Hematopoietic multipotent progenitor cell treated with erythropoietin and hydrocortisone succinate and interleukin-3 and kit ligand, for 8 days (in vitro differentiated cells): ENCODE measurements at regions not wholly inside any gene's neighbourhood (a gene's known extent, or its start where the extent isn't known, plus 50 kb on each side); places are given as distances from the start of the nearest gene placed in this dataset.

ENCODE experiments used
- DNase-seq: peaks from one replicate; pipeline ENCODE4 v3.0.0-alpha.2; 2015

GRCh38 chr12:19021646-19022045, 107.9 kb upstream of the PLEKHA5 start:
- no peak for DNase-seq

DNA sequence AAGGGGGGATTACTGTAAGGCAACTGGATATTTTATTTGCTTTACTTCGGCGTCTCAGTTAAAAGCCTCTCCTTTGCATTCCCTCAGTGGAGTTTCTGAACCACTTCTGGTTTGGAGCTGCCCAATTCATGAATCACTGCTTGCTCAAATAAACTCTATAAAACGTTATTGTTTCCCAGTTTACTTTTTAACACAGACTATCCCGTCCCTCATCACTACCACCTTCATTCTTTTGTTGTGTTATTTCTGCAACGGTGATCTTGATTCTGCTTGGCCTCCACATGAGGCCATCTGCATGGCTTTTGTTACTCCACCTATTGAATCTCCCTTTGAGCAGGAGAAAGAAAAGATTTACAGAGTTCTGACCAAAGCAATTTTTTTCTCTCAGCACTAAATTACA, 104.0 kb upstream of the PLEKHA5 start:
- no peak for DNase-seq

GRCh38 chr12:19026034-19026433, 103.5 kb upstream of the PLEKHA5 start:
- DNase-seq: no peak

DNA sequence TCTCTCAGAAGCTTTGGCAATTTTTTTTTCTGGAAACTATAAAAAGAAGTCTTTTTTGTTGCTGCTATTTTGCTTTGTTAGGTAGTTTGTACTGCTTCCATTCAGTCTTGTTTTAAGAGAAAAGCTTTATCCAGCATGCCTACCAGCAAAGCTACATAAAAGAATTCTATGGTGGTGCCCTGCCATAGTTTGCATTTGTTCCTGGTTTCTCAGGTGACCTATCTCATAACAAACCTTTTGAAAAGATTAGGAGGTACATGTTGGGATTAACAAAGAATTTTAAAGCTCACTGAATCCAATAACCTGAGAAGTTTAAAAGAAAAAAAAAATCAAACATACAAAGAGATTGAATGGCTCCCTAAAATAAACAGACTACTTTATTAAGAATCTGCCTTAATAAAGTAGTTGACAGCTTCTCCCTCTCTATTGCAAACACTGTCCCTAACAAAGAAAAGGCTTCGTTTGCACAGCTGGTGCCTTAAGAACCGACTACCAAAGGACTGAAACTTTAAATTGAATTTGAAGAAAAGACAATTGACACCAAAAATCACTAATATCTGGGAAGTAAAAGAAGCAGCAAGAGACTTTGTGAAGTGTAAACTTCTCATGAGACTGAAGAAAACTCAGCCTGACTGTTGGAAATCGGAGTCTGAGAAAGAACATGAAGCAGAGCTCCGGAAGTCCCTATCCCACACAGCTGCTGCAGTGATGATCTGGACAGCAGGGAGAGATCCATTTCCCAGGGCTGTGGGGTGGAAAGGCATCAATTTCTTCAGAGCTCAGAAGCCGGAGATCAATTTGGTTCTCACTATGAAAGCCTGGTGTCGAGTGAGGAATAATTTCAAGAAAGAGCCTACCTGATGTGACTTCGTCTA, 102.7 kb upstream of the PLEKHA5 start:
- no peak for DNase-seq

DNA sequence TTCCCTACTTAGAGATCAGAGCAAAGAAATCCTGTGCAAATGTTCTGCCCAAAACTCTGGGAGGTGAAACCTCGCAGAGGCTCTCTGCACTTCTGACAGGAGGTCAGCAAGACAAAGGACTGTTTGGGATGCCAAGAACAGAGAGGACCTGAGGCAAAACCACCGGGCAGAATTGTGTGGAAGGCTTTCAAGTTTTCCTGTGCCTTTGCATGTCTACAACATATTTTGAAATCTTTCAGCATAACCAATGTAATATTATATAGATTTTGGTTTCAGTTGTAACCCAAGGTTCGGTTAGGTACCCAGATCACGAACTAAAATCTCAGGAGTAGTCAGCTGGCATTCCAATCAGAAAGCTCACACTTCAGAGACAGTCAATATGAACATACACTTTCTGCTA, 99.4 kb upstream of the PLEKHA5 start:
- DNase-seq: no peak

DNA sequence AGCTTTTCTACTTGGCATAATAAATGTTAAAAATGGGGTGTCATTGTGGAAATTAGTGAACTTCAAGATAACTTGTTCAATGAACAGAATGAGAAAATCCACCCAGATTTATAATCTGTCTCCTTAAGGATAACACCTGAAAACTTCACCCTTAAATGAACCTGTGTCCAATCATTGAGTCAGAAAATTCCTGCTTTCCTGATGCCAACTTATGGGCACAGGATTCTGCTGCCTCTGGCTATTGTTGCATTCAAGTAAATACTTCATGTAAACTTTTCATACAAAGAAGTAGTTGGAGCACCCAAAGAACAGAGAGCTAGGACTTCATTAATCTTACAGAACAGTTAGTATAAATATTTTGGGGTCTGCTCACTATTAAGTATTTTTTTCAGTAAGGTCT, 98.9 kb upstream of the PLEKHA5 start:
- no peak for DNase-seq

DNA sequence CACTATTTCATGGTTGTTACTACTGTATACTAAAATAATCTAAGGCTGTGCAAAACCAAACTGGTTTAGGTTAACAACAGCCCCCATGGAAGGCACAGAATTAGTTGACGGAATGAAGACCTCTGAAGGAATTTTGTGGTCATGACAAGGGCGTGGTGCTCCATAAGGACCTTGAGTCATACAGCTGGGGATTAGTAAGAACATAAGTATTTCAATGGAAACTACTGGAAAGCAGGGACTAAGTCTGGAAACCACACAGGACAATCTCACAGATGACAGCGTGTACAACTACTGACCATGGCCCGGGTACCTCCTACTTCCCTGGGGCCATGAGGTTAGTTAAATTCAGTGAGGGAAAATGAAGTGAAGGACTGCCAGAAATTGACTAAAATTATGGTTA, 98.5 kb upstream of the PLEKHA5 start:
- DNase-seq: no peak

GRCh38 chr12:19032826-19033225, 96.7 kb upstream of the PLEKHA5 start:
- no peak for DNase-seq

GRCh38 chr12:19033244-19033643, 96.3 kb upstream of the PLEKHA5 start:
- DNase-seq: no peak

GRCh38 chr12:19034937-19035336, 94.6 kb upstream of the PLEKHA5 start:
- no peak for DNase-seq

DNA sequence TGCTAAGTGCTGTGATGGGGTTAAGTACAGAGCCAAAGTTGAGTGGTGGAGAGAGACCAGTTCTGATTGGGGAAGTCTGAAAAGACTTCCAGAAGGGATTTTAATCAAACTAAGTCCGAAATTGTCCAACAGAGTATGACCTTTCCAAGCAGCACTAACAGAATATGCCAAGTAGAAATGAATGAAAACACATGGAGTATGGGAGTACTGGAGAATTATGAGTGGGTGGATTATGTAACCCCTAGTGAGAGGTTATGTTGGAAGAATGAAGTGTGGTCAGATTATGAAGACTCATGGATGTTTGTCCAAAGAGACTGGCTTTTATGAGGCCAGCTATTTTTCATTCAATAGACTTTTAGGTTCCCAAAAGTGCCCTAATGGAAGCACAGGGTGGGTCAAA, 94.0 kb upstream of the PLEKHA5 start:
- DNase-seq: no peak

GRCh38 chr12:19036673-19037357, 92.7 kb upstream of the PLEKHA5 start:
- DNase-seq: no peak

DNA sequence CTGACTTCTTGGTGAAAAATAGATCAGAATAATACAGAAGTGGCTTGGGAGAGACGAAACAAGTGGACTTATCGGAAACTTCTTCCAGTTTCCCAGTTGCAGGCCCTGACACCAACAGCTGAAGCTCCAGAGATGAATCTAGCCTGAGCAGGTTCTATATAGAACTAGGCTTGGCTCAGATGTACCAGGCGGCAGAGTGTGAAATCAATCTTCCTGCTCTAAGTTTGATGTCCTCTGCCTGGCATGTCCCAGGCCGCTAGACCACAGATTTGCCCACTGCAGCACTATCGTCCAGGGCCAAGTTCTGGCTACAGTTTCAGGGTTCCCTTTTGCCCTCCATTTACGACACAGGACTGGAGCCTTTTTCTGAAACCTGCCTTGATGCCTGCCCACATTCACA, 91.3 kb upstream of the PLEKHA5 start:
- DNase-seq: no peak

DNA sequence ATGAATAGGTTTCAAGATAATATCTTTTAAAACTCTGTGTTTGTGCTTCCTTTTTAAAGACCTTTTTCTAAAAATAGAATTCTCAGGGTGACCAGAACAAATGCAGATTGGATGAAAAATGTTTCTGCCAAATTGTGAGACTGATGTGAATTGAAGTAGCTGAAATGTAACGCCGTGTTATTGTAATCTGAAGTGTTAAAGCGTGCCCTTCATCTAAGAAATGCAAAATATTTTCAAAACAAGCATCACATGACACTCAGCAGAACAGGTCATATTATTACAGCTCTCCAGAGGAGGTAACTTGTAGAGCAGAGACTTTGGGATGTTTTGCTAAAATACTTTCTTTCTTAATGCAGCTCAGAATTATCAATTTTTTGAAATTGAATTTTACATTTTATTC, 90.0 kb upstream of the PLEKHA5 start:
- DNase-seq: no peak

GRCh38 chr12:19042221-19042620, 87.3 kb upstream of the PLEKHA5 start:
- DNase-seq: no peak

DNA sequence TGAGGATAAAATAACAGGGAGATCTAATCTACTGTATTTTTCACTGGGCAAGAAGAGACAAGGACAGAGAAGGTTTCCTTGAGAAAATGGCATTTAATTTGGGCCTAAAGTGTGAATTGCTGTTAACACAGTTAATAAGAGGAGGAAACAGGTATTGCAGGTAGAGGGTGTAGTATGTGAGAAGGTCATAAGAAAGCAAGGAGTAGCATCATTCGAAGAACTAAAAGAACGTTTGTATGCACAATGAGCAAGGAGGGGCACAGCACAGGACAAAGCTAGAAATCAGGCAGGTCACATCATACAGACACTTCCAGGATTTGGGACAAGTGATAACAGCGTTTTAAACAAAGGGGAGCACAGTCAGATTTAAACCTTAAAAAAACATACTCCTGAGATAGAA, 85.1 kb upstream of the PLEKHA5 start:
- no peak for DNase-seq

GRCh38 chr12:19044891-19045290, 84.6 kb upstream of the PLEKHA5 start:
- DNase-seq: no peak

DNA sequence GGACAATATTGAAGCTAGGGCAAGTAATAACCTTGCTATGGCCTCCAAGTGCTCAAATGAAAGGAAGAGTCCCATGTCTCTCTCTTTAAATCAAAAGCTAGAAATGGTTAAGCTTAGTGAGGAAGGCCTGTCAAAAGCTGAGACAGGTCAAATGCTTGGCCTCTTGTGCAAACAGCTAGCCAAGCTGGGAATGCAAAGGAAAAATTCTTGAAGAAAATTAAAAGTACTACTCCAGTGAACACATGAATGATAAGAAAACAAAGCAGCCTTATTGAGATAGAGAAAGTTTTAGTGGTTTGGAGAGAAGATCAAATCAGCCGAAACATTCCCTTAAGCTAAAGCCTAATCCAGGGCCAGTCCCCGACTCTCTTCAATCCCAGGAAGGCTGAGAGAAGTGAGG, 84.1 kb upstream of the PLEKHA5 start:
- no peak for DNase-seq

GRCh38 chr12:19048943-19049342, 80.6 kb upstream of the PLEKHA5 start:
- DNase-seq: no peak

DNA sequence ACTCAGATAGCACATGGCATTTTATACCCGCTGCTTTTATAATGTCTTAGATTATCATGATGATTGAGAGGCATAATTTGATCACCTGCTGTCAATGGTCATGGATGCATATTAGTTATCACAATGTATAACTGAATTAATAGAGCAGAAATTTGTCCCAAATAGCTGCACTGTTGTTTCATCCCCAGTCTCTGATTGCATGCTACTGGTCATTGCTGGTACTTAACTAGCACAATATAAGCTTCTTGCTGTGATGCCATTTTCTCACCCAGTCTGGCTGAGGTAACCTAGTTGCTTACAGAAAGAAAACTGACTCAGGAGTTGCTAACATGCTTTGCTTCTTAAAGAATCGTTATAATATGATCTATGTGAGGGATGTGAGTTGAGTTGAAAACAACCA, 76.8 kb upstream of the PLEKHA5 start:
- no peak for DNase-seq

DNA sequence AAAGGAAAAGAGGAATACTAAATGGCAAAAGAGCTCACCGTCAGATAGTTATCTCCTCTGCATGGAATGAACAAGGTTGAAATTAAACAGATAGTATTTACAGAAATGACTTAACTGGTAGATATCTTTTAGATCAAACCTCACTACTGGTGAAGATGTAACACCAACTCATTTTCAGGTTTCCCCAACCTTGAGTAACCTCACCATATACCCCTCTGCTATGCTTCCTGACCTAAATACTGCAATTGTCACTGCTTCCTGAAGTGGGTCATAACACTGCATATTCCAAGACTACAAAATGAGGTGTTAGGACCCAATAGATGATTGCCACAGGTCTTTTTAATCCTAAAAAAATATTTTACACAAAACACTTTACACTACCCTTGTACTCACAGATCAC, 76.3 kb upstream of the PLEKHA5 start:
- no peak for DNase-seq

GRCh38 chr12:19054035-19054434, 75.5 kb upstream of the PLEKHA5 start:
- DNase-seq: no peak

- DNase-seq: no peak
Measured at GRCh38 chr12:19055589-19055988, 73.9 kb upstream of the PLEKHA5 start.

- no peak for DNase-seq
Measured at GRCh38 chr12:19058235-19059021, 71.1 kb upstream of the PLEKHA5 start.
